GM12873 (cell line): ENCODE measurements at regions not wholly inside any gene's neighbourhood (a gene's known extent, or its start where the extent isn't known, plus 50 kb on each side); places are given as distances from the start of the nearest gene placed in this dataset.

Experiments used
- TF ChIP-seq, protein P1 (sequence below): IDR thresholded peaks from 2 replicates; pipeline ENCODE4 v1.5.1; 2012; ENCODE audit warnings: low read depth, mild to moderate bottlenecking, moderate library complexity, low read length, control low read depth; ENCODE audit not compliant: insufficient read depth; ENCODE audit errors: missing control alignments

DNA sequence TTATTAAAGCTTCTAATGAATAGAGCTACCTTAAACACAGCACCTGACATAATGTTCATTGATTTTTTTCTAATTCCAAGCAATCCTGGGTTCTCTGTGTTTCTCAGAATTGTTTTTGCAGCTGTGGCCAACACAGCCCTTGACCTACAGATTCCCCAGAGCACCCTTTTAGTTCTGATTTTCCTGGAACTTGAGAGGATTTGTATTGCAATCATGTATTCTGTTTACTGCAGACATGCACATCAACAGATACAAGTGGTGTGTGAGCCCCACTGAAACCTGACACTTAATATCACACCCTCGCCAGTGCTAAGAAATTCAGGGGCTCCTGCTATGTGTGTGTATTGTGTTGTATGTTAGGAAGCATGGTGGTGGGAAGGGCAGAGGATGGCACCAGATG lies 344.2 kb upstream of the POM121L12 start:
- TF ChIP-seq, protein P1, sequence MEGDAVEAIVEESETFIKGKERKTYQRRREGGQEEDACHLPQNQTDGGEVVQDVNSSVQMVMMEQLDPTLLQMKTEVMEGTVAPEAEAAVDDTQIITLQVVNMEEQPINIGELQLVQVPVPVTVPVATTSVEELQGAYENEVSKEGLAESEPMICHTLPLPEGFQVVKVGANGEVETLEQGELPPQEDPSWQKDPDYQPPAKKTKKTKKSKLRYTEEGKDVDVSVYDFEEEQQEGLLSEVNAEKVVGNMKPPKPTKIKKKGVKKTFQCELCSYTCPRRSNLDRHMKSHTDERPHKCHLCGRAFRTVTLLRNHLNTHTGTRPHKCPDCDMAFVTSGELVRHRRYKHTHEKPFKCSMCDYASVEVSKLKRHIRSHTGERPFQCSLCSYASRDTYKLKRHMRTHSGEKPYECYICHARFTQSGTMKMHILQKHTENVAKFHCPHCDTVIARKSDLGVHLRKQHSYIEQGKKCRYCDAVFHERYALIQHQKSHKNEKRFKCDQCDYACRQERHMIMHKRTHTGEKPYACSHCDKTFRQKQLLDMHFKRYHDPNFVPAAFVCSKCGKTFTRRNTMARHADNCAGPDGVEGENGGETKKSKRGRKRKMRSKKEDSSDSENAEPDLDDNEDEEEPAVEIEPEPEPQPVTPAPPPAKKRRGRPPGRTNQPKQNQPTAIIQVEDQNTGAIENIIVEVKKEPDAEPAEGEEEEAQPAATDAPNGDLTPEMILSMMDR = no peak

DNA sequence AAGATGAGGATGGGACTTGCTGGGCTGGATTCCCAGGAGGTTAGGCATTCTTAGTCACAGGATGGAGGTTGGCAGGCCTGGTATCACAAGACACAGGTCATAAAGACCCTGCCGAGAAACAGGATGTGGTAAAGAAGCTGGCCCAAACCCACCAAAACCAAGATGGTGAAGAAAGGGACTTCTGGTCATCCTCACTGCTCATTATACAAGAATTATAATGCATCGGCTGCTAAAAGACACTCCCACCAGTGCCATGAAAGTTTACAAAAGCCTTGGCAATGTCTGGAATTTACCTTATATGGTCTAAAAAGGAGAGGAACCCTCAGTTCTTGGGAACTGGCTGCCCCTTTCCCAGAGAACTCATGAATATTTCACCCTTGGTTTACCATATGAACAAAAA lies 345.5 kb upstream of the POM121L12 start:
- TF ChIP-seq, protein P1 = no peak

DNA sequence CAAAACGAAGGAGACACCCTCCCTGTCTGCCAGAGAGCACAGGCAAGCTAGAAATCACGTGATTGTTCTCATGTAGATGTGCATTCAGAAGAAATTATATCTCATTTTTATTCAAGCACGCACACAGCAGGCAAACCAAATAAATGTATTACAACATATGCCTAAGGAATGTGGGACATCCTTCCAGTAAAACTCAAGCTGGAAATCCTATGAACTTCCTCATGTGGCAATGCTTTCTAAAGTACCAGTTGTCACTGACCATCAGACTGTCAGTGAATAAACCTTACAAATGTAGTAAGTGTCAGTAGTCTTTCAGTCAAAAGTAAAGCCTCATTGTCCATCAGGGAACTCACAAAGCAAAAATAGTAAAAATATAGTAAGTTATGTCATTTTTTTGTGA lies 350.1 kb upstream of the POM121L12 start:
- TF ChIP-seq, protein P1 = no peak

DNA sequence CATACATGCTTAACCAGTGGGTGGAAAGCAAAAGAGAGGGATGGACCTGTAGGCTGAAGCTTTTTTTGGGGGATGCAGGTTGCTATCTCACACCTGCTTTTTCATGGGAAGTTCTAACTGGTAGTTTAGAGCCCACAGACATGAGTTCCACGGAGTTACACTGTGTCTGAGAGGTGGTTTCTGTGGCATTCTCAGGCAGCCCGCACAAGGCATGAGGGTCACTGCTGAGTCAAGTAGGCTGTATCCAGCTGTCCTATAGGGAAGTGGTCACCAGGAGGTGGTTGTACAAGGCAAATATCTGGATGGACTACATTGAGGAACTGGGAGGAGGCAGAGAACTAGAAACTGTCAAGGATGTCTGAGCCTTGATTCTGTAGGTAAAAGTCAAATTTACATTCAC lies 351.0 kb upstream of the POM121L12 start:
- TF ChIP-seq, protein P1 = no peak

DNA sequence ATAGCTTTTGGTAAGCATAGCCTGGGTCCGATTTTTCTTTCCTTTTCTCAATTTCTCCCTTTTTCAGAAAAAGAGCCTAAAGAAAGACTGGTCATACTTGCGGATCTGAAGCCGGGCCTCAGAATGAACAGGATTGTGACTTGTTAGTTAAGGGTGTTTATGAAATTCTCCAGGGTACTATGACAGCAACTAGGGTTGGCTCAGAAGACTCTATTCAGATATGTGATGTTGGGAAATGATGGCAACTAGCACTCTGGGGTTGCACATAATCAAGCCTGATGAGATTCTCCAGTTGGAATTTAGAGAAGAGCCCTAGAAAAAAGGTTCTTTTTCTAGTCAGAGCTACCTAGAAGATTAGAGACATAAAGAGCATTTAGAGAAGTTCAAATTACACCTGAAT lies 352.4 kb upstream of the POM121L12 start:
- TF ChIP-seq, protein P1 = no peak

DNA sequence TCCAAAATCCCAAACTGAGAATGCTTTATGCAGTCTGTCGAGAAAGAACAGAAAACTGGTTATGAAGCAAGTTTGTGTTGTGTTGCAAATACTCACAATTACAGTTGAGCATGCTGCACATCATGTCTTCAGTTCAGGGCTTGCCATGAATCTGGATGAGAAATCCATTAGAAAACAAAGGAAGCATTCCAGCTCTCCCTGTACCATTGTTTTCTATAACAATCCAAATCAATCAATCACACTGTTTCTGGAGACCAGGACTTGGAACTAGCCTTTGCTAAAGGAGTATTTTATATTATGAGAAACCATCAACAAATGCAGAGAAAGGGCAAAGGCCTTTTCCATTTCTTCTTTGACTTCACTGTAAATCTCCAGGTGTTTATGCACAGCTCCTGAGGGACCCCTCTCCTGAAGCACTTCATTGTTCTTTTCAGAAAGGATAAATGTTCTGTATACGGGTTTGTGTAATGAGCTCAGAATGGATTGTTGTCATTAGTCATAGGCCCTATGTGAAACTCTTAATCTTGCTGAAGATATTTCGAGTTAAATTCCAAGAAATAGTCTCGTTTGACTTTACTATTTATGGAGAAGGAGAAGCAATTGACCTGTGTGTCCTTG lies 364.7 kb upstream of the POM121L12 start:
- TF ChIP-seq, protein P1 = no peak

DNA sequence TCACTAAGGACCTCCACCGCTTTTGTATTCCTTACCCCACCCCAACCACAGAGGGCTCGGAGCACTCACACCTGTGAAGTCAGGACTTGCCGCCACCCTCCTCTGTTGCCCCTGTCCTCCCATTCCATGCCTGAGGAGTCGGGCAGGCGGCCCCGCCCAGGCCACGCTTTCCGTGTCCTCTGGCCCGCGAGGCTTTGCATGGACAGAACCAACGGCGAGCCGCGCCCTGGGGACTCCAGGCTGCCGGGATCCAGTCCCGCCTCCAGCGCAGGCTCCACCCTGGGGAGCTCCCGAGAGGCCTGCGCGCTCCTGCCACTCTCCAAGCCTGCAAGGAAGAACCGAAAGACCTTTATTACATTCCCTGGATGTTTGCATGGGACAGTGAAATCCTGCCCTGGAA lies 366.4 kb upstream of the POM121L12 start:
- TF ChIP-seq, protein P1 = no peak
